H9 (cell line): ENCODE measurements at regions not wholly inside any gene's neighbourhood (a gene's known extent, or its start where the extent isn't known, plus 50 kb on each side); places are given as distances from the start of the nearest gene placed in this dataset.

Experiments
- DNase-seq: peaks from one replicate; pipeline ENCODE4 v3.0.0-alpha.2; 2017
- H2AFZ ChIP-seq: one replicate; pipeline ENCODE4 v1.6.1; 2013; ENCODE audit warnings: mild to moderate bottlenecking, low read length, control low read depth, moderate library complexity
- H2AK5ac ChIP-seq: 2 replicates; pipeline ENCODE4 v1.6.1; 2013; ENCODE audit warnings: low read length, control low read depth, mixed read lengths; ENCODE audit not compliant: insufficient read length
- H2BK120ac ChIP-seq: one replicate; pipeline ENCODE4 v1.6.1; 2013; ENCODE audit warnings: low read depth, mild to moderate bottlenecking, low read length, control low read depth, inconsistent platforms; ENCODE audit not compliant: poor library complexity, severe bottlenecking
- H2BK12ac ChIP-seq: 2 replicates; pipeline ENCODE4 v1.6.1; 2013; ENCODE audit warnings: low read length, control low read depth, mixed read lengths, low read depth; ENCODE audit not compliant: insufficient read length
- H2BK15ac ChIP-seq: 2 replicates; pipeline ENCODE4 v1.6.1; 2013; ENCODE audit warnings: low read depth, low read length, control low read depth
- H2BK20ac ChIP-seq: one replicate; pipeline ENCODE4 v1.6.1; 2013; ENCODE audit warnings: low read depth, mild to moderate bottlenecking, low read length, control low read depth, inconsistent platforms; ENCODE audit not compliant: poor library complexity, severe bottlenecking
- H2BK5ac ChIP-seq: 2 replicates; pipeline ENCODE4 v1.6.1; 2013; ENCODE audit warnings: low read length, control low read depth, mixed read lengths; ENCODE audit not compliant: insufficient read length
- H3K14ac ChIP-seq: 2 replicates; pipeline ENCODE4 v1.6.1; 2013; ENCODE audit warnings: low read length, control low read depth; ENCODE audit not compliant: insufficient read depth
- H3K18ac ChIP-seq: 2 replicates; pipeline ENCODE4 v1.6.1; 2013; ENCODE audit warnings: low read depth, mild to moderate bottlenecking, mixed read lengths, low read length, control low read depth; ENCODE audit not compliant: insufficient read length
- H3K23ac ChIP-seq: 2 replicates; pipeline ENCODE4 v1.6.1; 2013; ENCODE audit warnings: low read length, control low read depth, mixed read lengths, low read depth; ENCODE audit not compliant: insufficient read length
- H3K23me2 ChIP-seq: 2 replicates; pipeline ENCODE4 v1.6.1; 2013; ENCODE audit warnings: low read depth, mild to moderate bottlenecking, mixed read lengths, low read length, control low read depth; ENCODE audit not compliant: insufficient read length, poor library complexity, severe bottlenecking
- H3K27ac ChIP-seq: 2 replicates; pipeline ENCODE4 v1.5.1; 2013; ENCODE audit warnings: low read length, control low read depth, mixed read lengths, low read depth; ENCODE audit not compliant: insufficient read length
- H3K27me3 ChIP-seq: 2 replicates; pipeline ENCODE4 v1.6.1; 2013; ENCODE audit warnings: low read length, control low read depth, inconsistent platforms; ENCODE audit not compliant: insufficient read depth
- H3K4ac ChIP-seq: 2 replicates; pipeline ENCODE4 v1.6.1; 2013; ENCODE audit warnings: low read depth, mild to moderate bottlenecking, control low read depth, inconsistent platforms, low read length, moderate library complexity
- H3K4me1 ChIP-seq: 2 replicates; pipeline ENCODE4 v1.6.1; 2013; ENCODE audit warnings: low read length, control low read depth, inconsistent platforms; ENCODE audit not compliant: insufficient read depth
- H3K4me2 ChIP-seq: 2 replicates; pipeline ENCODE4 v1.6.1; 2013; ENCODE audit warnings: low read length, control low read depth, mixed read lengths; ENCODE audit not compliant: insufficient read length, insufficient read depth
- H3K56ac ChIP-seq: 2 replicates; pipeline ENCODE4 v1.6.1; 2013; ENCODE audit warnings: low read depth, mild to moderate bottlenecking, mixed read lengths, low read length, control low read depth; ENCODE audit not compliant: insufficient read length
- H3K79me1 ChIP-seq: 2 replicates; pipeline ENCODE4 v1.6.1; 2013; ENCODE audit warnings: low read depth, mild to moderate bottlenecking, moderate library complexity, low read length, control low read depth, inconsistent platforms; ENCODE audit not compliant: insufficient read depth, poor library complexity, severe bottlenecking
- H3K79me2 ChIP-seq: 2 replicates; pipeline ENCODE4 v1.6.1; 2013; ENCODE audit warnings: low read length, control low read depth, inconsistent platforms; ENCODE audit not compliant: insufficient read depth
- H3K9ac ChIP-seq: 2 replicates; pipeline ENCODE4 v1.6.1; 2013; ENCODE audit warnings: low read length, control low read depth, mixed read lengths; ENCODE audit not compliant: insufficient read length; ENCODE audit errors: extremely low read depth
- H3K9me3 ChIP-seq: one replicate; pipeline ENCODE4 v1.6.1; 2013; ENCODE audit warnings: low read depth, low read length, inconsistent platforms; ENCODE audit not compliant: control insufficient read depth
- H3T11ph ChIP-seq: one replicate; pipeline ENCODE4 v1.6.1; 2013; ENCODE audit warnings: mild to moderate bottlenecking, low read length, control low read depth, inconsistent platforms
- H4K20me1 ChIP-seq: one replicate; pipeline ENCODE4 v1.6.1; 2013; ENCODE audit not compliant: control insufficient read depth, insufficient read length, insufficient read depth
- H4K5ac ChIP-seq: 2 replicates; pipeline ENCODE4 v1.6.1; 2013; ENCODE audit warnings: low read depth, mild to moderate bottlenecking, mixed read lengths, low read length, control low read depth; ENCODE audit not compliant: insufficient read length
- H4K8ac ChIP-seq: replicated peaks from 2 replicates; pipeline ENCODE4 v1.6.1; 2013; ENCODE audit warnings: low read length, control low read depth, mixed read lengths, low read depth; ENCODE audit not compliant: insufficient read length
- H4K91ac ChIP-seq: 2 replicates; pipeline ENCODE4 v1.6.1; 2013; ENCODE audit warnings: low read depth, mild to moderate bottlenecking, moderate library complexity, mixed read lengths, low read length, control low read depth; ENCODE audit not compliant: insufficient read length
- H3K27ac Mint-ChIP-seq, 3 experiments: 2 replicates in 2 of 3; 3 replicates in 1 of 3; pipeline ENCODE4 v1.8.0; 2020 to 2021; ENCODE audit warnings: mixed read lengths in 3 of 3, mild to moderate bottlenecking in 1 of 3, moderate library complexity in 1 of 3
- H3K27me3 Mint-ChIP-seq: 2 replicates; pipeline ENCODE4 v1.8.0; 2021; ENCODE audit warnings: low read depth, mild to moderate bottlenecking, moderate library complexity, mixed read lengths
- H3K36me3 Mint-ChIP-seq, 3 experiments: 2 replicates in 2 of 3; 3 replicates in 1 of 3; pipeline ENCODE4 v1.8.0; 2020 to 2021; ENCODE audit warnings: low read depth in 3 of 3, mixed read lengths in 3 of 3; ENCODE audit not compliant: insufficient read depth in 1 of 3
- H3K4me1 Mint-ChIP-seq, 2 experiments: 2 replicates each; pipeline ENCODE4 v1.8.0; 2020; ENCODE audit warnings: mixed read lengths in 2 of 2
- H3K4me3 Mint-ChIP-seq, 2 experiments: 2 replicates in 1 of 2; 3 replicates in 1 of 2; pipeline ENCODE4 v1.8.0; 2020 to 2021; ENCODE audit warnings: mild to moderate bottlenecking in 2 of 2, mixed read lengths in 2 of 2, moderate library complexity in 1 of 2
- H3K9me3 Mint-ChIP-seq, 2 experiments: 2 replicates in 1 of 2; 3 replicates in 1 of 2; pipeline ENCODE4 v1.8.0; 2020; ENCODE audit warnings: mild to moderate bottlenecking in 2 of 2, mixed read lengths in 2 of 2, moderate library complexity in 1 of 2
- CTCF ChIP-seq: fragments of 200-600 bp; sonication (generic); conservative IDR thresholded peaks from 3 replicates; pipeline ENCODE4 v1.8.0; 2021; ENCODE audit warnings: antibody characterized with exemption, mild to moderate bottlenecking
- WGBS: extraction: QIAGEN DNeasy Blood & Tissue Kit; methylation state at CpG from one replicate; pipeline ENCODE4 v1.1.7; 2013; ENCODE audit warnings: missing lambda C conversion rate, low lambda C conversion rate, mixed read lengths; ENCODE audit not compliant: insufficient read length; ENCODE audit errors: extremely low coverage; 5-methylcytosine and 5-hydroxymethylcytosine counted together

GRCh38 chr17:14986127-14986526 lies 279.0 kb downstream of the PMP22 start:
- Histone ChIP-seq H4K8ac (no peak overlapping the region), H2BK20ac (no peak overlapping the region), H3K18ac (no peak overlapping the region), H3K23ac (no peak overlapping the region), H2AFZ (no peak overlapping the region), H3K4me2 (no peak overlapping the region), H3K9me3 (no peaks in the 10 kb centered on the region), H2BK12ac (no peak overlapping the region), H3K27me3 (no peaks in the 10 kb centered on the region), H4K91ac (no peak overlapping the region), H2BK15ac (no peak overlapping the region), H3K23me2 (no peaks in the 10 kb centered on the region), H2AK5ac (no peak overlapping the region), H3K79me2 (no peaks in the 10 kb centered on the region), H2BK120ac (no peak overlapping the region), H2BK5ac (no peak overlapping the region), H3K27ac (no peak overlapping the region), H3K4me1 (no peaks in the 10 kb centered on the region), H4K5ac (no peak overlapping the region), H3K14ac (no peak overlapping the region), H3K56ac (no peak overlapping the region), H4K20me1 (no peaks in the 10 kb centered on the region), H3K9ac (no peak overlapping the region), H3K79me1 (no peaks in the 10 kb centered on the region), H3T11ph (no peak overlapping the region), H3K4ac (no peak overlapping the region)
- Mint-ChIP-seq H3K4me1 (no peaks in the 10 kb centered on the region), H3K27me3 (peaks cover 6% of the 10 kb centered on the region), H3K27ac (no peak overlapping the region), H3K9me3 (no peaks in the 10 kb centered on the region; a peak in 1 of 5 replicates), H3K36me3 (no peaks in the 10 kb centered on the region), H3K4me3 (no peak overlapping the region)
- no peak for DNase-seq
- no CpG with 5 or more reads among the region's 4 CpGs for WGBS
- TF ChIP-seq CTCF = no peak
